Vagina (tissue), 2 donors: ENCODE measurements at regions not wholly inside any gene's neighbourhood (a gene's known extent, or its start where the extent isn't known, plus 50 kb on each side); places are given as distances from the start of the nearest gene placed in this dataset.

Experiments
- DNase-seq, 2 donors: peaks; one replicate each; pipeline ENCODE4 v3.0.0-alpha.2; 2017; ENCODE audit errors: extremely low spot score in 2 of 2
- H3K27ac ChIP-seq: fragments of 200-600 bp; sonication (generic); one replicate; pipeline ENCODE4 v1.5.1; 2019
- H3K27me3 ChIP-seq: fragments of 200-600 bp; sonication (generic); one replicate; pipeline ENCODE4 v1.5.1; 2019
- H3K36me3 ChIP-seq, 2 donors: fragments of 200-600 bp; sonication (generic); one replicate each; pipeline ENCODE4 v1.5.1; 2017 to 2019
- H3K4me1 ChIP-seq: fragments of 200-600 bp; sonication (generic); one replicate; pipeline ENCODE4 v1.5.1; 2019
- H3K4me3 ChIP-seq, 2 donors: fragments of 200-600 bp; sonication (generic); 1 replicate in 1 of 2; 2 replicates in 1 of 2; pipeline ENCODE4 v1.5.1; 2016 to 2019
- H3K9me3 ChIP-seq: fragments of 200-600 bp; sonication (generic); one replicate; pipeline ENCODE4 v1.5.1; 2019
- POLR2A ChIP-seq, 2 donors: fragments of 450-650 bp; IDR thresholded peaks; one replicate each; pipeline ENCODE4 v1.6.1; 2017; ENCODE audit warnings: antibody characterized with exemption in 2 of 2, mild to moderate bottlenecking in 2 of 2, moderate library complexity in 2 of 2
- POLR2AphosphoS5 ChIP-seq, 2 donors: sonication (generic); formaldehyde crosslinking; IDR thresholded peaks; one replicate each; pipeline ENCODE4 v1.9.0; 2017; ENCODE audit warnings: antibody characterized with exemption in 2 of 2, mild to moderate bottlenecking in 2 of 2, low read depth in 1 of 2; ENCODE audit not compliant: insufficient read depth in 1 of 2
- intact Hi-C: fragments of 100-400 bp; cut with DNase I; formaldehyde crosslinking; loops from one replicate; pipeline ENCODE4 v1.15.1; 2023
- TF ChIP-seq, protein P1 (sequence below), 3 experiments: fragments of 450-650 bp in 2 of 3; fragments of 200-600 bp in 1 of 3; sonication (generic) in 1 of 3; IDR thresholded peaks; one replicate each; pipeline ENCODE4 v1.5.1; 2017 to 2019; ENCODE audit warnings: antibody characterized with exemption in 3 of 3, mild to moderate bottlenecking in 2 of 3, moderate library complexity in 2 of 3

DNA sequence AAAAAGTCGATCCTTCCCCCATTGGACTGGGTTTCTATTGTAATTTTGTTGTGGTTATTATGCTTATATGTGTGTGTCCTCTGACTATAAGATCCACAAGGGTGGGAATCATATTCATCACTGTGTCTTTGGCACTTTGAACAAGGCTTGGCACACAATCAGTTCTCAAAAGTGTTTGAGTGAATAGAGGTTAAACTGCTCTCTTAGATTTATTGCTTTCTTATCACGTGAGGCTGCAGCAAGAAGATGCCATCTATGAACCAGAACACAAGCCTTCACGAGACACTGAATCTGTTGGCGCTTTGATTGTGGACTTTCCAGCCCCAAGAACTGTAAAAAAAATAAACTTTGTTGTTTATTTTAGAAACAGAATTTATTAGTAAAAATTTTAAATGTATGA lies 295.0 kb upstream of the MDFIC2 start:
- Histone ChIP-seq H3K4me1 (no peaks in the 10 kb centered on the region), H3K4me3 (no peak overlapping the region), H3K36me3 (no peaks in the 10 kb centered on the region), H3K9me3 (no peaks in the 10 kb centered on the region), H3K27me3 (no peaks in the 10 kb centered on the region), H3K27ac (no peak overlapping the region)
- intact Hi-C loops = no loop called here
- TF ChIP-seq POLR2A (IDR thresholded peaks at IDR 0.05) (no peak), POLR2AphosphoS5 (IDR thresholded peaks at IDR 0.05; ENCODE audit: insufficient read depth in 1 of 2, low read depth in 1 of 2) (no peak)
- TF ChIP-seq, protein P1, sequence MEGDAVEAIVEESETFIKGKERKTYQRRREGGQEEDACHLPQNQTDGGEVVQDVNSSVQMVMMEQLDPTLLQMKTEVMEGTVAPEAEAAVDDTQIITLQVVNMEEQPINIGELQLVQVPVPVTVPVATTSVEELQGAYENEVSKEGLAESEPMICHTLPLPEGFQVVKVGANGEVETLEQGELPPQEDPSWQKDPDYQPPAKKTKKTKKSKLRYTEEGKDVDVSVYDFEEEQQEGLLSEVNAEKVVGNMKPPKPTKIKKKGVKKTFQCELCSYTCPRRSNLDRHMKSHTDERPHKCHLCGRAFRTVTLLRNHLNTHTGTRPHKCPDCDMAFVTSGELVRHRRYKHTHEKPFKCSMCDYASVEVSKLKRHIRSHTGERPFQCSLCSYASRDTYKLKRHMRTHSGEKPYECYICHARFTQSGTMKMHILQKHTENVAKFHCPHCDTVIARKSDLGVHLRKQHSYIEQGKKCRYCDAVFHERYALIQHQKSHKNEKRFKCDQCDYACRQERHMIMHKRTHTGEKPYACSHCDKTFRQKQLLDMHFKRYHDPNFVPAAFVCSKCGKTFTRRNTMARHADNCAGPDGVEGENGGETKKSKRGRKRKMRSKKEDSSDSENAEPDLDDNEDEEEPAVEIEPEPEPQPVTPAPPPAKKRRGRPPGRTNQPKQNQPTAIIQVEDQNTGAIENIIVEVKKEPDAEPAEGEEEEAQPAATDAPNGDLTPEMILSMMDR (IDR thresholded peaks at IDR 0.05) = no peak
- DNase-seq = no peak

GRCh38 chr3:70606018-70606417 lies 293.6 kb upstream of the MDFIC2 start:
- TF ChIP-seq POLR2AphosphoS5 (IDR thresholded peaks at IDR 0.05; ENCODE audit: insufficient read depth in 1 of 2, low read depth in 1 of 2) = no peak
- TF ChIP-seq POLR2A (IDR thresholded peaks at IDR 0.05) = no peak
- TF ChIP-seq, protein P1 (IDR thresholded peaks at IDR 0.05) = no peak
- DNase-seq = no peak

DNA sequence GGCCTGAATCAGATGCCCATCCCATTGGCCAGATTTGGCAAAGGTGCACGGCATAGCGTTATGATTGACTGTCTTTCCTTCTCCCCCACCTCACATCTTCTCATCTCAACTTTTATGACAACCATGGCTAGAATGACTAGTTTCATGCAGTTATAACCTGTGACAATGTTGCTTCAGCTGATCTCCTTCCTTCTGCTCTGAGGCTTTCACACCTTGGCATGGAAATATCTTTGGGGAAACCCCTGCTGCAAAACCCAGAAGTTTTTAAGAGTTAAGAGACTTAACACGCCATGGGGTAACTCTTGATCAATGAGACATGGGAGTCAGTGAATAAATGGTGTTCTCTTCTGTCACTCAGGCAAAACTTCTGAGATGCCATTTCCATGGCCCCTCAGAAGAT lies 290.7 kb upstream of the MDFIC2 start:
- H3K27ac ChIP-seq = no peak overlapping the region
- no peak overlapping the region for H3K4me3 ChIP-seq
- TF ChIP-seq, protein P1 (IDR thresholded peaks at IDR 0.05) = no peak
- TF ChIP-seq POLR2A (IDR thresholded peaks at IDR 0.05) (no peak), POLR2AphosphoS5 (IDR thresholded peaks at IDR 0.05; ENCODE audit: insufficient read depth in 1 of 2, low read depth in 1 of 2) (no peak)
- no peaks in the 10 kb centered on the region for H3K4me1 ChIP-seq
- no peaks in the 10 kb centered on the region for H3K36me3 ChIP-seq
- intact Hi-C loops = no loop called here
- no peaks in the 10 kb centered on the region for H3K9me3 ChIP-seq
- H3K27me3 ChIP-seq = no peaks in the 10 kb centered on the region
- DNase-seq = no peak

More at GRCh38 chr3:70606018-70606417, 293.6 kb upstream of the MDFIC2 start:
- Histone ChIP-seq H3K36me3 (no peaks in the 10 kb centered on the region), H3K4me3 (no peak overlapping the region), H3K27ac (no peak overlapping the region), H3K27me3 (no peaks in the 10 kb centered on the region), H3K4me1 (no peaks in the 10 kb centered on the region), H3K9me3 (no peaks in the 10 kb centered on the region)
- intact Hi-C loops = no loop called here

- Histone ChIP-seq H3K36me3 (no peaks in the 10 kb centered on the region), H3K27me3 (no peaks in the 10 kb centered on the region), H3K27ac (no peak overlapping the region), H3K4me3 (no peak overlapping the region), H3K4me1 (no peaks in the 10 kb centered on the region), H3K9me3 (no peaks in the 10 kb centered on the region)
- intact Hi-C loops = no loop called here
- TF ChIP-seq POLR2AphosphoS5 (IDR thresholded peaks at IDR 0.05; ENCODE audit: insufficient read depth in 1 of 2, low read depth in 1 of 2) (no peak), POLR2A (IDR thresholded peaks at IDR 0.05) (no peak)
- TF ChIP-seq, protein P1 (IDR thresholded peaks at IDR 0.05) = no peak
- DNase-seq = no peak
Observed at GRCh38 chr3:70597312-70597711, 284.9 kb upstream of the MDFIC2 start.

GRCh38 chr3:70583682-70584081 lies 271.2 kb upstream of the MDFIC2 start:
- no peak for DNase-seq
- intact Hi-C loops = no loop called here
- no peak overlapping the region for H3K4me3 ChIP-seq
- no peaks in the 10 kb centered on the region for H3K36me3 ChIP-seq
- no peaks in the 10 kb centered on the region for H3K27me3 ChIP-seq
- H3K9me3 ChIP-seq = no peaks in the 10 kb centered on the region
- H3K27ac ChIP-seq = no peak overlapping the region
- no peaks in the 10 kb centered on the region for H3K4me1 ChIP-seq
- TF ChIP-seq, protein P1 (IDR thresholded peaks at IDR 0.05) = no peak
- no peak for TF ChIP-seq POLR2A (IDR thresholded peaks at IDR 0.05)
- no peak for TF ChIP-seq POLR2AphosphoS5 (IDR thresholded peaks at IDR 0.05; ENCODE audit: insufficient read depth in 1 of 2, low read depth in 1 of 2)
